Astrocyte (in vitro differentiated cells and primary cell): ENCODE measurements at regions not wholly inside any gene's neighbourhood (a gene's known extent, or its start where the extent isn't known, plus 50 kb on each side); places are given as distances from the start of the nearest gene placed in this dataset.

ENCODE experiments used
- DNase-seq: peaks from one replicate; pipeline ENCODE4 v3.0.0-alpha.2; 2010; ENCODE audit warnings: low read depth
- FAIRE-seq: peaks from 2 replicates; lab custom pipeline; 2011; peaks lifted over from hg19 to GRCh38; lab: Jason Lieb, UNC
- H2AFZ ChIP-seq: 2 replicates; pipeline ENCODE4 v1.6.0; 2012; ENCODE audit warnings: low read depth, low read length, inconsistent platforms
- H3K27ac ChIP-seq: 2 replicates; pipeline ENCODE4 v1.5.1; 2011; ENCODE audit warnings: low read depth, low read length, inconsistent platforms
- H3K27me3 ChIP-seq: 2 replicates; pipeline ENCODE4 v1.6.0; 2011; ENCODE audit warnings: low read length, inconsistent platforms; ENCODE audit not compliant: insufficient read depth
- H3K36me3 ChIP-seq: 2 replicates; pipeline ENCODE4 v1.5.1; 2011; ENCODE audit warnings: low read length, inconsistent platforms; ENCODE audit not compliant: insufficient read depth
- H3K4me1 ChIP-seq: 2 replicates; pipeline ENCODE4 v1.5.1; 2011; ENCODE audit warnings: low read length, inconsistent platforms; ENCODE audit not compliant: insufficient read depth
- H3K4me2 ChIP-seq: 2 replicates; pipeline ENCODE4 v1.6.0; 2012; ENCODE audit warnings: low read length, inconsistent platforms
- H3K4me3 ChIP-seq: 2 replicates; pipeline ENCODE4 v1.5.1; 2011; ENCODE audit warnings: low read depth, mild to moderate bottlenecking, low read length, inconsistent platforms; ENCODE audit not compliant: insufficient read depth
- H3K79me2 ChIP-seq: 2 replicates; pipeline ENCODE4 v1.6.0; 2012; ENCODE audit warnings: mild to moderate bottlenecking, low read length, inconsistent platforms; ENCODE audit not compliant: insufficient read depth
- H3K9ac ChIP-seq: 2 replicates; pipeline ENCODE4 v1.6.0; 2012; ENCODE audit warnings: mild to moderate bottlenecking, low read length, inconsistent platforms
- H3K9me3 ChIP-seq: 2 replicates; pipeline ENCODE4 v1.5.1; 2012; ENCODE audit warnings: low read depth, mild to moderate bottlenecking, low read length, inconsistent platforms; ENCODE audit not compliant: insufficient read depth
- H4K20me1 ChIP-seq: 2 replicates; pipeline ENCODE4 v1.6.0; 2012; ENCODE audit warnings: low read length, inconsistent platforms; ENCODE audit not compliant: insufficient read depth
- H3K27ac Mint-ChIP-seq: one replicate; pipeline ENCODE4 v1.8.0; 2021; ENCODE audit warnings: mild to moderate bottlenecking, mixed read lengths; ENCODE audit not compliant: unreplicated experiment
- H3K27me3 Mint-ChIP-seq: one replicate; pipeline ENCODE4 v1.8.0; 2021; ENCODE audit warnings: low read depth, mixed read lengths; ENCODE audit not compliant: unreplicated experiment
- H3K36me3 Mint-ChIP-seq: one replicate; pipeline ENCODE4 v1.8.0; 2021; ENCODE audit warnings: low read depth, mixed read lengths; ENCODE audit not compliant: unreplicated experiment
- H3K4me1 Mint-ChIP-seq: one replicate; pipeline ENCODE4 v1.8.0; 2021; ENCODE audit warnings: low read depth, mixed read lengths; ENCODE audit not compliant: unreplicated experiment
- H3K4me3 Mint-ChIP-seq: one replicate; pipeline ENCODE4 v1.8.0; 2021; ENCODE audit warnings: mild to moderate bottlenecking, moderate library complexity, mixed read lengths; ENCODE audit not compliant: unreplicated experiment
- H3K9me3 Mint-ChIP-seq: one replicate; pipeline ENCODE4 v1.8.0; 2021; ENCODE audit warnings: mild to moderate bottlenecking, mixed read lengths; ENCODE audit not compliant: unreplicated experiment
- EZH2 ChIP-seq: IDR thresholded peaks from 2 replicates; pipeline ENCODE4 v1.6.1; 2012; ENCODE audit warnings: mild to moderate bottlenecking, low read length, inconsistent platforms; ENCODE audit not compliant: insufficient read depth
- TF ChIP-seq, protein P1 (sequence below): IDR thresholded peaks from 2 replicates; pipeline ENCODE4 v1.5.1; 2011; ENCODE audit warnings: low read depth, mild to moderate bottlenecking, inconsistent platforms, low read length, moderate library complexity; ENCODE audit not compliant: insufficient read depth

- no peak overlapping the region for H3K4me2 ChIP-seq
- H3K9ac ChIP-seq: no peak overlapping the region
- no peaks in the 10 kb centered on the region for H3K4me1 Mint-ChIP-seq
- no peak overlapping the region for H3K27ac ChIP-seq
- no peaks in the 10 kb centered on the region for H3K79me2 ChIP-seq
- no peaks in the 10 kb centered on the region for H3K36me3 Mint-ChIP-seq
- H3K4me1 ChIP-seq: no peaks in the 10 kb centered on the region
- no peak overlapping the region for H3K4me3 ChIP-seq
- no peaks in the 10 kb centered on the region for H3K27me3 ChIP-seq
- FAIRE-seq (no peak), DNase-seq (no peak)
- no peaks in the 10 kb centered on the region for H3K9me3 Mint-ChIP-seq
- no peak overlapping the region for H3K27ac Mint-ChIP-seq
- H3K4me3 Mint-ChIP-seq: no peak overlapping the region
- H3K36me3 ChIP-seq: no peaks in the 10 kb centered on the region
- no peaks in the 10 kb centered on the region for H3K9me3 ChIP-seq
- no peak overlapping the region for H2AFZ ChIP-seq
- TF ChIP-seq, protein P1, sequence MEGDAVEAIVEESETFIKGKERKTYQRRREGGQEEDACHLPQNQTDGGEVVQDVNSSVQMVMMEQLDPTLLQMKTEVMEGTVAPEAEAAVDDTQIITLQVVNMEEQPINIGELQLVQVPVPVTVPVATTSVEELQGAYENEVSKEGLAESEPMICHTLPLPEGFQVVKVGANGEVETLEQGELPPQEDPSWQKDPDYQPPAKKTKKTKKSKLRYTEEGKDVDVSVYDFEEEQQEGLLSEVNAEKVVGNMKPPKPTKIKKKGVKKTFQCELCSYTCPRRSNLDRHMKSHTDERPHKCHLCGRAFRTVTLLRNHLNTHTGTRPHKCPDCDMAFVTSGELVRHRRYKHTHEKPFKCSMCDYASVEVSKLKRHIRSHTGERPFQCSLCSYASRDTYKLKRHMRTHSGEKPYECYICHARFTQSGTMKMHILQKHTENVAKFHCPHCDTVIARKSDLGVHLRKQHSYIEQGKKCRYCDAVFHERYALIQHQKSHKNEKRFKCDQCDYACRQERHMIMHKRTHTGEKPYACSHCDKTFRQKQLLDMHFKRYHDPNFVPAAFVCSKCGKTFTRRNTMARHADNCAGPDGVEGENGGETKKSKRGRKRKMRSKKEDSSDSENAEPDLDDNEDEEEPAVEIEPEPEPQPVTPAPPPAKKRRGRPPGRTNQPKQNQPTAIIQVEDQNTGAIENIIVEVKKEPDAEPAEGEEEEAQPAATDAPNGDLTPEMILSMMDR: no peak
- TF ChIP-seq EZH2: no peak
- H4K20me1 ChIP-seq: no peaks in the 10 kb centered on the region
- peaks cover 25% of the 10 kb centered on the region for H3K27me3 Mint-ChIP-seq
Measured at GRCh38 chr16:77541165-77541564, 106.3 kb upstream of the ADAMTS18 start.

DNA sequence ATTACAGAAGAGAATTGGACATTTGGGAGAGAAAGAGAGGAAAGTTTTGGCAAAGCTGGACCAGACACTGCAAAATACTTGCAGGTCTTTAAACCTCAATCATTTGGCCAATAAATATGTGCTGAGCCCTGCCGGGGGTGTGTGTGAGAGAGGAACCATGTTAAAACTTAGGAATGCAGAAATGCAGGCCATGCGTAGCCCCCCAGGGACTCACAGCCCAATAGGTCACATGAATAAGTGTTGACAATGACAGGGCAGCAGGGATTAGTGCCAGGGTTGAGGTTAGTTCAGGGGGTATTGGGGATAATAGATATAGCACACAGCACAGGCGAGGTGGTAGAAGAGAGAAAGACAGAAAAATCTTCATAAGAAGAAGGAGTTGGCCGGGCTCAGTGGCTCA, 113.3 kb upstream of the ADAMTS18 start:
- DNase-seq (no peak), FAIRE-seq (no peak)
- Histone ChIP-seq H3K79me2 (no peaks in the 10 kb centered on the region), H3K36me3 (no peaks in the 10 kb centered on the region), H2AFZ (no peak overlapping the region), H3K4me1 (no peaks in the 10 kb centered on the region), H3K4me3 (no peak overlapping the region), H3K27ac (no peak overlapping the region), H3K4me2 (no peak overlapping the region), H3K9ac (no peak overlapping the region), H3K9me3 (no peaks in the 10 kb centered on the region), H4K20me1 (no peaks in the 10 kb centered on the region), H3K27me3 (no peaks in the 10 kb centered on the region)
- Mint-ChIP-seq H3K9me3 (no peaks in the 10 kb centered on the region), H3K4me1 (peaks cover 3% of the 10 kb centered on the region), H3K4me3 (no peak overlapping the region), H3K36me3 (no peaks in the 10 kb centered on the region), H3K27me3 (peaks cover 18% of the 10 kb centered on the region), H3K27ac (no peak overlapping the region)
- TF ChIP-seq EZH2: no peak
- TF ChIP-seq, protein P1: no peak

GRCh38 chr16:77548766-77549165, 113.9 kb upstream of the ADAMTS18 start:
- TF ChIP-seq, protein P1: no peak
- no peak for TF ChIP-seq EZH2
- Mint-ChIP-seq H3K27me3 (peaks cover 20% of the 10 kb centered on the region), H3K4me1 (peaks cover 3% of the 10 kb centered on the region), H3K36me3 (no peaks in the 10 kb centered on the region), H3K4me3 (no peak overlapping the region), H3K9me3 (no peaks in the 10 kb centered on the region), H3K27ac (no peak overlapping the region)
- no peak overlapping the region for H3K9ac ChIP-seq
- no peaks in the 10 kb centered on the region for H3K9me3 ChIP-seq
- DNase-seq (no peak), FAIRE-seq (no peak)
- no peaks in the 10 kb centered on the region for H4K20me1 ChIP-seq
- no peak overlapping the region for H2AFZ ChIP-seq
- no peak overlapping the region for H3K4me2 ChIP-seq
- no peak overlapping the region for H3K4me3 ChIP-seq
- H3K27ac ChIP-seq: no peak overlapping the region
- H3K36me3 ChIP-seq: no peaks in the 10 kb centered on the region
- H3K4me1 ChIP-seq: no peaks in the 10 kb centered on the region
- H3K27me3 ChIP-seq: no peaks in the 10 kb centered on the region
- no peaks in the 10 kb centered on the region for H3K79me2 ChIP-seq
